B cell (primary cell): ENCODE measurements at regions not wholly inside any gene's neighbourhood (a gene's known extent, or its start where the extent isn't known, plus 50 kb on each side); places are given as distances from the start of the nearest gene placed in this dataset.
A peak's percentile ranks its signal among the peaks of the same experiment; 100 is the strongest.

Source experiments
- ATAC-seq: fragments of 200-7000 bp; cut with Tn5 transposase; one replicate; pipeline ENCODE4 v1.10.0; 2021; ENCODE audit warnings: low read depth, mild to moderate bottlenecking, moderate number of reproducible peaks, moderate library complexity
- CTCF ChIA-PET: fragments of 350-600 bp; sonication (Branson Sonifier 250); formaldehyde crosslinking; loops from one replicate; lab custom pipeline; 2021; ENCODE audit warnings: antibody characterized with exemption, inconsistent platforms; lab: Charles Lee
- POLR2A ChIA-PET: fragments of 350-600 bp; sonication (Branson Sonifier 250); formaldehyde crosslinking; loops from one replicate; lab custom pipeline; 2021; ENCODE audit warnings: antibody characterized with exemption; lab: Charles Lee
- DNase-seq: peaks from one replicate; pipeline ENCODE4 v3.0.0; 2013
- H2AFZ ChIP-seq: 2 replicates; pipeline ENCODE4 v1.6.1; 2012; ENCODE audit warnings: mild to moderate bottlenecking, low read depth, low read length; ENCODE audit not compliant: insufficient read depth, poor library complexity, severe bottlenecking
- H3K27ac ChIP-seq, 2 donors: 1 replicate in 1 of 2; 2 replicates in 1 of 2; pipeline ENCODE4 v1.5.1; 2012 to 2013; ENCODE audit warnings: low read length in 2 of 2, mild to moderate bottlenecking in 2 of 2, moderate library complexity in 1 of 2
- H3K27me3 ChIP-seq, 4 experiments: fragments of 200-600 bp in 1 of 4; sonication (generic) in 1 of 4; replicated peaks in 1 of 4; 1 replicate in 2 of 4; 2 replicates in 2 of 4; pipeline versions ENCODE4 v1.6.1 to v1.7.0; 2013 to 2016; ENCODE audit warnings: low read length in 3 of 4, mild to moderate bottlenecking in 2 of 4, mixed read lengths in 1 of 4, moderate library complexity in 1 of 4; ENCODE audit not compliant: insufficient read depth in 4 of 4, control insufficient read depth in 3 of 4; ENCODE audit errors: control extremely low read depth in 1 of 4
- H3K36me3 ChIP-seq, 2 experiments: replicated peaks in 1 of 2; 1 replicate in 1 of 2; 2 replicates in 1 of 2; pipeline versions ENCODE4 v1.6.1 to v1.7.1; 2013; ENCODE audit warnings: low read length in 1 of 2; ENCODE audit not compliant: insufficient read depth in 2 of 2, control insufficient read depth in 1 of 2; ENCODE audit errors: control extremely low read depth in 1 of 2, extremely low read depth in 1 of 2
- H3K4me1 ChIP-seq, 2 donors: fragments of 200-600 bp in 1 of 2; sonication (generic) in 1 of 2; 1 replicate in 1 of 2; 2 replicates in 1 of 2; pipeline versions ENCODE4 v1.5.1 to v1.6.1; 2013 to 2017; ENCODE audit warnings: low read length in 2 of 2; ENCODE audit not compliant: control insufficient read depth in 2 of 2, insufficient read depth in 2 of 2
- H3K4me2 ChIP-seq: replicated peaks from 2 replicates; pipeline ENCODE3; 2012; ENCODE audit warnings: mild to moderate bottlenecking, low read depth, low read length; ENCODE audit not compliant: poor library complexity, severe bottlenecking
- H3K4me3 ChIP-seq, 5 experiments: fragments of 200-600 bp in 1 of 5; sonication (generic) in 1 of 5; 1 replicate in 3 of 5; 2 replicates in 2 of 5; pipeline versions ENCODE4 v1.5.1 to v1.7.0; 2011 to 2016; ENCODE audit warnings: low read length in 4 of 5, mild to moderate bottlenecking in 4 of 5, low read depth in 2 of 5, control low read depth in 1 of 5, moderate library complexity in 1 of 5; ENCODE audit not compliant: insufficient read depth in 1 of 5; ENCODE audit errors: control extremely low read depth in 1 of 5, extremely low read depth in 1 of 5
- H3K79me2 ChIP-seq: fragments of 200-600 bp; sonication (generic); one replicate; pipeline ENCODE4 v1.6.0; 2016; ENCODE audit warnings: low read length; ENCODE audit not compliant: control insufficient read depth, insufficient read depth
- H3K9ac ChIP-seq: fragments of 200-600 bp; sonication (generic); 2 replicates; pipeline ENCODE4 v1.6.1; 2017; ENCODE audit warnings: mild to moderate bottlenecking, low read length, moderate library complexity
- H3K9me3 ChIP-seq, 3 donors: one replicate each; pipeline versions ENCODE4 v1.6.1 to v1.7.1; 2013; ENCODE audit warnings: low read length in 2 of 3; ENCODE audit not compliant: control insufficient read depth in 2 of 3, insufficient read depth in 1 of 3; ENCODE audit errors: control extremely low read depth in 1 of 3
- H4K20me1 ChIP-seq: 2 replicates; pipeline ENCODE4 v1.6.0; 2012; ENCODE audit warnings: mild to moderate bottlenecking, low read length; ENCODE audit not compliant: insufficient read depth, control insufficient read depth, poor library complexity, severe bottlenecking
- H3K27ac Mint-ChIP-seq: one replicate; pipeline ENCODE4 v1.8.0; 2021; ENCODE audit warnings: mixed read lengths
- H3K27me3 Mint-ChIP-seq: one replicate; pipeline ENCODE4 v1.8.0; 2021; ENCODE audit warnings: mixed read lengths
- H3K4me1 Mint-ChIP-seq: one replicate; pipeline ENCODE4 v1.8.0; 2021; ENCODE audit warnings: mixed read lengths
- H3K4me3 Mint-ChIP-seq: one replicate; pipeline ENCODE4 v1.8.0; 2021; ENCODE audit warnings: mixed read lengths
- H3K9me3 Mint-ChIP-seq: one replicate; pipeline ENCODE4 v1.8.0; 2022; ENCODE audit warnings: mixed read lengths; ENCODE audit not compliant: insufficient read depth
- CTCF ChIP-seq: fragments of 200-600 bp; IDR thresholded peaks from one replicate; pipeline ENCODE4 v1.8.0; 2022; ENCODE audit warnings: antibody characterized with exemption, mild to moderate bottlenecking
- EZH2 ChIP-seq: IDR thresholded peaks from 2 replicates; pipeline ENCODE4 v1.6.1; 2012; ENCODE audit warnings: borderline replicate concordance, low read depth, mild to moderate bottlenecking, moderate library complexity, low read length; ENCODE audit not compliant: insufficient read depth, poor library complexity, severe bottlenecking
- WGBS: methylation state at CpG from one replicate; pipeline ENCODE4 v1.1.5; 2013; ENCODE audit warnings: missing lambda C conversion rate; ENCODE audit not compliant: insufficient coverage; 5-methylcytosine and 5-hydroxymethylcytosine counted together
- intact Hi-C: fragments of 100-400 bp; cut with micrococcal nuclease; formaldehyde crosslinking; loops from one replicate; pipeline ENCODE4 v1.10.0; 2022

- no peak overlapping the region for H3K27ac ChIP-seq
- Mint-ChIP-seq H3K27me3 (peaks cover 3% of the 10 kb centered on the region), H3K4me1 (peaks cover 2% of the 10 kb centered on the region), H3K27ac (no peak overlapping the region), H3K4me3 (no peak overlapping the region), H3K9me3 (no peaks in the 10 kb centered on the region)
- CTCF ChIA-PET = no interaction called here
- intact Hi-C loops = no loop called here
- H4K20me1 ChIP-seq = no peaks in the 10 kb centered on the region
- no peaks in the 10 kb centered on the region for H3K27me3 ChIP-seq
- no peak overlapping the region for H3K4me3 ChIP-seq
- no peak for DNase-seq
- no peaks in the 10 kb centered on the region for H3K4me1 ChIP-seq
- H3K9ac ChIP-seq = no peak overlapping the region
- H2AFZ ChIP-seq = no peak overlapping the region
- H3K36me3 ChIP-seq = no peaks in the 10 kb centered on the region
- no peaks in the 10 kb centered on the region for H3K9me3 ChIP-seq
- H3K4me2 ChIP-seq = no peak overlapping the region
- no peak for ATAC-seq
- TF ChIP-seq CTCF (no peak), EZH2 (no peak)
- POLR2A ChIA-PET = no interaction called here
- no peaks in the 10 kb centered on the region for H3K79me2 ChIP-seq
Measured at GRCh38 chr14:30295980-30296379, 263.0 kb upstream of the G2E3 start.

GRCh38 chr14:30296931-30297405 lies 262.0 kb upstream of the G2E3 start:
- peaks cover 2% of the 10 kb centered on the region for H3K4me1 Mint-ChIP-seq
- Histone ChIP-seq H4K20me1 (no peaks in the 10 kb centered on the region), H3K9ac (no peak overlapping the region), H2AFZ (peak overlapping the region; percentile 2), H3K4me3 (no peak overlapping the region), H3K27ac (no peak overlapping the region), H3K36me3 (no peaks in the 10 kb centered on the region), H3K27me3 (no peaks in the 10 kb centered on the region), H3K4me2 (no peak overlapping the region), H3K79me2 (no peaks in the 10 kb centered on the region), H3K9me3 (no peaks in the 10 kb centered on the region), H3K4me1 (no peaks in the 10 kb centered on the region)
- DNase-seq (no peak), ATAC-seq (no peak)
- intact Hi-C loops = no loop called here
- POLR2A ChIA-PET = no interaction called here
- H3K27me3 Mint-ChIP-seq = no peaks in the 10 kb centered on the region
- CTCF ChIA-PET = interaction anchor here (2.2 kb wide), 1 partner anchor 26 kb away, joined by 7 read pairs; no protein-coding TSS in a partner anchor
- H3K4me3 Mint-ChIP-seq = no peak overlapping the region
- TF ChIP-seq EZH2 = no peak
- TF ChIP-seq CTCF = no peak
- 9% methylated on average over 4 of the region's 11 CpGs for WGBS
- no peaks in the 10 kb centered on the region for H3K9me3 Mint-ChIP-seq
- no peak overlapping the region for H3K27ac Mint-ChIP-seq
